WTC11 (cell line): ENCODE measurements at regions not wholly inside any gene's neighbourhood (a gene's known extent, or its start where the extent isn't known, plus 50 kb on each side); places are given as distances from the start of the nearest gene placed in this dataset.

ENCODE experiments used
- ATAC-seq: fragments of 200-7000 bp; cut with Tn5 transposase; 2 replicates; pipeline ENCODE4 v1.10.0; 2021; ENCODE audit warnings: mild to moderate bottlenecking, moderate library complexity
- CTCF ChIA-PET: fragments of 300-600 bp; sonication (Branson Sonifier 250); formaldehyde crosslinking; loops from one replicate; lab custom pipeline; 2021; ENCODE audit warnings: antibody characterized with exemption; lab: Charles Lee
- POLR2A ChIA-PET: fragments of 350-600 bp; sonication (Branson Sonifier 250); formaldehyde crosslinking; loops from one replicate; lab custom pipeline; 2021; ENCODE audit warnings: antibody characterized with exemption; lab: Charles Lee
- DNase-seq: peaks from one replicate; pipeline ENCODE4 v3.0.0; 2021; ENCODE audit warnings: low spot score
- H3K27ac Mint-ChIP-seq: 2 replicates; pipeline ENCODE4 v1.8.0; 2021; ENCODE audit warnings: mixed read lengths
- H3K27me3 Mint-ChIP-seq: 2 replicates; pipeline ENCODE4 v1.8.0; 2021; ENCODE audit warnings: low read depth, mild to moderate bottlenecking, moderate library complexity, mixed read lengths
- H3K36me3 Mint-ChIP-seq: 2 replicates; pipeline ENCODE4 v1.8.0; 2021; ENCODE audit warnings: mixed read lengths
- H3K4me1 Mint-ChIP-seq: 2 replicates; pipeline ENCODE4 v1.8.0; 2022; ENCODE audit warnings: mixed read lengths
- H3K4me3 Mint-ChIP-seq: 2 replicates; pipeline ENCODE4 v1.8.0; 2021; ENCODE audit warnings: mild to moderate bottlenecking, moderate library complexity, mixed read lengths
- H3K9me3 Mint-ChIP-seq: 2 replicates; pipeline ENCODE4 v1.8.0; 2021; ENCODE audit warnings: mixed read lengths
- ARID4B ChIP-seq: sonication (generic); formaldehyde crosslinking; IDR thresholded peaks from 2 replicates; pipeline ENCODE4 v1.8.0; 2023; ENCODE audit warnings: missing genetic modification reagents, mild to moderate bottlenecking, borderline replicate concordance
- ATF3 ChIP-seq: sonication (generic); formaldehyde crosslinking; conservative IDR thresholded peaks from 2 replicates; pipeline ENCODE4 v1.8.1; 2022; ENCODE audit warnings: mild to moderate bottlenecking, missing genetic modification reagents
- ATF6 ChIP-seq: sonication (generic); formaldehyde crosslinking; IDR thresholded peaks from 2 replicates; pipeline ENCODE4 v1.8.1; 2023; ENCODE audit warnings: mild to moderate bottlenecking, missing genetic modification reagents
- CREB1 ChIP-seq: sonication (generic); formaldehyde crosslinking; IDR thresholded peaks from 2 replicates; pipeline ENCODE4 v1.8.0; 2023; ENCODE audit warnings: mild to moderate bottlenecking, missing genetic modification reagents
- E2F4 ChIP-seq: sonication (generic); formaldehyde crosslinking; IDR thresholded peaks from 2 replicates; pipeline ENCODE4 v1.8.1; 2022; ENCODE audit warnings: low read depth, mild to moderate bottlenecking, moderate library complexity, missing genetic modification reagents, borderline replicate concordance
- FOXJ3 ChIP-seq: sonication (generic); formaldehyde crosslinking; IDR thresholded peaks from 2 replicates; pipeline ENCODE4 v1.9.0; 2021; ENCODE audit warnings: missing genetic modification reagents, mild to moderate bottlenecking, borderline replicate concordance
- GTF2I ChIP-seq: fragments of 250-450 bp; sonication (Bioruptor Pico); conservative IDR thresholded peaks from 2 replicates; pipeline ENCODE4 v1.4.0; 2021; ENCODE audit warnings: mild to moderate bottlenecking
- KAT7 ChIP-seq: sonication (generic); formaldehyde crosslinking; IDR thresholded peaks from 2 replicates; pipeline ENCODE4 v1.8.1; 2023; ENCODE audit warnings: missing genetic modification reagents, mild to moderate bottlenecking, borderline replicate concordance
- NFE2L1 ChIP-seq: sonication (generic); formaldehyde crosslinking; IDR thresholded peaks from 2 replicates; pipeline ENCODE4 v1.8.1; 2023; ENCODE audit warnings: missing genetic modification reagents
- NR1H2 ChIP-seq: sonication (generic); formaldehyde crosslinking; IDR thresholded peaks from 2 replicates; pipeline ENCODE4 v1.9.0; 2021; ENCODE audit warnings: mild to moderate bottlenecking, moderate library complexity, missing genetic modification reagents
- SMAD3 ChIP-seq: sonication (generic); formaldehyde crosslinking; IDR thresholded peaks from 2 replicates; pipeline ENCODE4 v1.8.0; 2022; ENCODE audit warnings: missing genetic modification reagents, mild to moderate bottlenecking, borderline replicate concordance
- ZNF317 ChIP-seq: sonication (generic); formaldehyde crosslinking; IDR thresholded peaks from 2 replicates; pipeline ENCODE4 v1.8.1; 2023; ENCODE audit warnings: low read depth, mild to moderate bottlenecking, moderate library complexity, missing genetic modification reagents, borderline replicate concordance
- ZNF425 ChIP-seq: fragments of 250-450 bp; sonication (Bioruptor Pico); conservative IDR thresholded peaks from 2 replicates; pipeline ENCODE4 v1.9.0; 2021; ENCODE audit warnings: mild to moderate bottlenecking
- ZNF671 ChIP-seq: fragments of 250-450 bp; sonication (Bioruptor Pico); IDR thresholded peaks from 2 replicates; pipeline ENCODE4 v1.8.0; 2021; ENCODE audit warnings: mild to moderate bottlenecking

GRCh38 chr6:100144991-100145390 lies 151.0 kb upstream of the MCHR2 start (continued):
- TF ChIP-seq ZNF425 (no peak), GTF2I (no peak), E2F4 (CRISPR knock-in tag) (no peak), ARID4B (CRISPR knock-in tag) (no peak), NR1H2 (CRISPR knock-in tag) (no peak), KAT7 (CRISPR knock-in tag) (no peak)

GRCh38 chr6:100138346-100139022 lies 144.5 kb upstream of the MCHR2 start:
- CTCF ChIA-PET = interaction anchor here (0.5 kb wide), 1 partner anchor 31 kb away, joined by 4 read pairs; no protein-coding TSS in a partner anchor
- no peak for DNase-seq
- H3K4me3 Mint-ChIP-seq = no peak overlapping the region
- no peak for TF ChIP-seq SMAD3 (CRISPR knock-in tag)
- TF ChIP-seq ATF6 = no peak
- no peak for TF ChIP-seq CREB1
- TF ChIP-seq ATF3 (CRISPR knock-in tag) = no peak
- no peak for TF ChIP-seq ZNF317 (CRISPR knock-in tag)
- TF ChIP-seq NFE2L1 (CRISPR knock-in tag) = no peak
- TF ChIP-seq FOXJ3 = no peak
- no peak for TF ChIP-seq ZNF671 (CRISPR knock-in tag)
- TF ChIP-seq ARID4B (CRISPR knock-in tag) = no peak
- TF ChIP-seq, all 79 proteins: peak for 0
- no peak overlapping the region for H3K27ac Mint-ChIP-seq
- no peaks in the 10 kb centered on the region for H3K9me3 Mint-ChIP-seq
- ATAC-seq = no peak
- no peaks in the 10 kb centered on the region for H3K27me3 Mint-ChIP-seq
- POLR2A ChIA-PET = no interaction called here
- no peaks in the 10 kb centered on the region for H3K4me1 Mint-ChIP-seq
- no peaks in the 10 kb centered on the region for H3K36me3 Mint-ChIP-seq
